CD4-positive, alpha-beta memory T cell (primary cell): ENCODE measurements at regions not wholly inside any gene's neighbourhood (a gene's known extent, or its start where the extent isn't known, plus 50 kb on each side); places are given as distances from the start of the nearest gene placed in this dataset.

ENCODE experiments used
- CTCF ChIA-PET: fragments of 350-600 bp; sonication (Branson Sonifier 250); formaldehyde crosslinking; loops from one replicate; lab custom pipeline; 2021; ENCODE audit warnings: inconsistent platforms; ENCODE audit not compliant: partially characterized antibody; lab: Charles Lee
- POLR2A ChIA-PET: fragments of 350-600 bp; sonication (Branson Sonifier 250); formaldehyde crosslinking; loops from one replicate; lab custom pipeline; 2021; ENCODE audit not compliant: partially characterized antibody; lab: Charles Lee
- DNase-seq, 5 donors: peaks; one replicate each; pipeline versions ENCODE4 v3.0.0 to v3.0.0-alpha.2; 2020 to 2022; ENCODE audit warnings: mixed read lengths in 1 of 5
- H3K27ac ChIP-seq: one replicate; pipeline ENCODE4 v1.7.0; 2013; ENCODE audit warnings: low read depth, low read length
- H3K27me3 ChIP-seq: 2 replicates; pipeline ENCODE4 v1.7.0; 2013; ENCODE audit warnings: mild to moderate bottlenecking, low read length, moderate library complexity; ENCODE audit not compliant: insufficient read depth
- H3K36me3 ChIP-seq: 2 replicates; pipeline ENCODE4 v1.7.0; 2013; ENCODE audit warnings: mild to moderate bottlenecking, low read length, moderate library complexity; ENCODE audit not compliant: insufficient read depth
- H3K4me1 ChIP-seq: 2 replicates; pipeline ENCODE4 v1.7.0; 2013; ENCODE audit warnings: mild to moderate bottlenecking, low read length, moderate library complexity; ENCODE audit not compliant: insufficient read depth
- H3K4me3 ChIP-seq, 2 donors: one replicate each; pipeline ENCODE4 v1.7.0; 2013; ENCODE audit warnings: low read length in 2 of 2, mild to moderate bottlenecking in 1 of 2
- H3K9me3 ChIP-seq, 2 donors: one replicate each; pipeline ENCODE4 v1.7.0; 2013; ENCODE audit warnings: low read length in 2 of 2, control low read depth in 1 of 2; ENCODE audit not compliant: control insufficient read depth in 1 of 2
- H3K27ac Mint-ChIP-seq, 7 donors: one replicate each; pipeline ENCODE4 v1.8.0; 2020 to 2021; ENCODE audit warnings: mixed read lengths in 7 of 7, mild to moderate bottlenecking in 6 of 7, inconsistent platforms in 3 of 7, moderate library complexity in 3 of 7
- H3K27me3 Mint-ChIP-seq, 2 donors: one replicate each; pipeline ENCODE4 v1.8.0; 2020 to 2021; ENCODE audit warnings: mixed read lengths in 2 of 2
- H3K36me3 Mint-ChIP-seq, 2 donors: one replicate each; pipeline ENCODE4 v1.8.0; 2020 to 2021; ENCODE audit warnings: mixed read lengths in 2 of 2, inconsistent platforms in 1 of 2, mild to moderate bottlenecking in 1 of 2
- H3K4me1 Mint-ChIP-seq, 4 donors: one replicate each; pipeline ENCODE4 v1.8.0; 2020 to 2021; ENCODE audit warnings: mixed read lengths in 4 of 4, mild to moderate bottlenecking in 1 of 4
- H3K4me3 Mint-ChIP-seq, 8 donors: one replicate each; pipeline ENCODE4 v1.8.0; 2020 to 2021; ENCODE audit warnings: mixed read lengths in 8 of 8, mild to moderate bottlenecking in 7 of 8, moderate library complexity in 6 of 8, inconsistent platforms in 3 of 8
- H3K9me3 Mint-ChIP-seq, 8 donors: one replicate each; pipeline ENCODE4 v1.8.0; 2020 to 2021; ENCODE audit warnings: mixed read lengths in 8 of 8, mild to moderate bottlenecking in 5 of 8, inconsistent platforms in 3 of 8, moderate library complexity in 1 of 8
- intact Hi-C: fragments of 100-400 bp; cut with micrococcal nuclease; formaldehyde crosslinking; loops from one replicate; pipeline ENCODE4 v1.15.1; 2023

DNA sequence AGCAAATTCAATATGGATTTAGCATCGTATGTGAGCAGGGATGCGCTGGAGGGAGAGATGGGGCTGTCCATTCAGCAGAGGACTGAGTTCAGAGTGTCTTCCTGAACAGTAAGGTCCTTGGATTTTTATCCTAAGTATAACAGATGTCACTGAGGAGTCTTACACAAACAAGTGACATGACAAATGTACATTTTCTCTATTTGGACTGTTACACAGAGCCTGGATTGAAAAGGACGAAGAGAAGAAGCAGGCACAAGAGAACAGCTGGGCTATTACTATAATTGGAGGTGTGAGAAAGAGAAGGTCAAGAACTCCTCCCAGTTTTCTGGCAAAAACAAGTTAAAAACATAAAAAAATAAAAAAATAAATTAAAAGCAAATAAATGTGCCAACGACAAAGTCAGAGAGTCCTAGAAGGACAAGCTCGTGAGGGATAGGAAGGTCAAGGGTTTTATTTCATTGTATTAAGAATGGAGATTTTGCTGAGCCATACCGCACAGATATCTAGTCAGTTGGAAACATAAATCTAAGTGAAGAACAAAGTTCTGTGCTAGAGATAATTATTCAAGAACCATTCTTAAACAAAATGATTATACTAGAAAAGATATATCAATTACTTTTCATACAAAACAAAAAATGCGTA is 1186.3 kb downstream of the EFNB2 start:
- H3K36me3 ChIP-seq: no peaks in the 10 kb centered on the region
- H3K27ac ChIP-seq: no peak overlapping the region
- Mint-ChIP-seq H3K27me3 (no peaks in the 10 kb centered on the region), H3K9me3 (no peaks in the 10 kb centered on the region), H3K27ac (no peak overlapping the region), H3K36me3 (no peaks in the 10 kb centered on the region), H3K4me1 (no peaks in the 10 kb centered on the region), H3K4me3 (no peak overlapping the region)
- intact Hi-C loops: no loop called here
- ChIA-PET CTCF (no interaction called here), POLR2A (no interaction called here)
- no peaks in the 10 kb centered on the region for H3K4me1 ChIP-seq
- H3K27me3 ChIP-seq: no peaks in the 10 kb centered on the region
- no peaks in the 10 kb centered on the region for H3K9me3 ChIP-seq
- DNase-seq: no peak
- no peak overlapping the region for H3K4me3 ChIP-seq

- no peaks in the 10 kb centered on the region for H3K36me3 ChIP-seq
- POLR2A ChIA-PET: no interaction called here
Observed at GRCh38 chr13:105346141-105346775, 1189.2 kb downstream of the EFNB2 start.

DNA sequence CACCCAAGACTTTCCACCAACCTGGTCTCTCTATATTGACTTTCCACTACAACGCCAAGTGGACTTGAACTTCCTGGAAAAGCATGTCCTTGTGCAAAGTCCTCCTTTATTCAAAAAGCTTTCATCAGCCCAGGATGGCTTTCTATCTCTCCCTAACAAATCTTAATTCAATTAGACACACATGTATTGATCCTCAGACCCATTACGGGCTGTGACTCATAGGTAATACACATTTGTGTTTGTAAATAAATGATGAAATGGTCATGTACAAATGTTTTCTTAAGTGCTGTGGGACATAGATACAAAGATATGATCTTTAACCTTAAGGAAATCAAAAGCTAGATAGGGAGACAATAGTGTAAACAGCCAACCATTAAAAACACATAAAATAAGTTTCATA is 1189.7 kb downstream of the EFNB2 start:
- no peak for DNase-seq
- Histone ChIP-seq H3K27ac (no peak overlapping the region), H3K4me3 (no peak overlapping the region), H3K27me3 (no peaks in the 10 kb centered on the region), H3K9me3 (no peaks in the 10 kb centered on the region), H3K4me1 (no peaks in the 10 kb centered on the region), H3K36me3 (no peaks in the 10 kb centered on the region)
- H3K36me3 Mint-ChIP-seq: no peaks in the 10 kb centered on the region
- ChIA-PET CTCF (no interaction called here), POLR2A (no interaction called here)
- intact Hi-C loops: no loop called here
- H3K27ac Mint-ChIP-seq: no peak overlapping the region
- H3K4me3 Mint-ChIP-seq: no peak overlapping the region
- peaks cover 0 to 2% (median 0%) of the 10 kb centered on the region in 8 donors for H3K9me3 Mint-ChIP-seq
- no peaks in the 10 kb centered on the region for H3K4me1 Mint-ChIP-seq
- H3K27me3 Mint-ChIP-seq: no peaks in the 10 kb centered on the region

More at GRCh38 chr13:105346141-105346775, 1189.2 kb downstream of the EFNB2 start:
- no peaks in the 10 kb centered on the region for H3K4me1 Mint-ChIP-seq
- no peaks in the 10 kb centered on the region for H3K27me3 Mint-ChIP-seq
- DNase-seq: no peak
- no peaks in the 10 kb centered on the region for H3K9me3 ChIP-seq
- H3K36me3 Mint-ChIP-seq: no peaks in the 10 kb centered on the region
- no peaks in the 10 kb centered on the region for H3K27me3 ChIP-seq
- intact Hi-C loops: no loop called here
- peaks cover 0 to 2% (median 0%) of the 10 kb centered on the region in 8 donors for H3K9me3 Mint-ChIP-seq
- CTCF ChIA-PET: no interaction called here
- H3K4me3 ChIP-seq: no peak overlapping the region
- H3K4me1 ChIP-seq: no peaks in the 10 kb centered on the region
- no peak overlapping the region for H3K4me3 Mint-ChIP-seq
- H3K27ac Mint-ChIP-seq: no peak overlapping the region
- H3K27ac ChIP-seq: no peak overlapping the region

GRCh38 chr13:105345131-105345530 is 1190.3 kb downstream of the EFNB2 start:
- no peak for DNase-seq
- Mint-ChIP-seq H3K27me3 (peaks cover 0 to 1% of the 10 kb centered on the region in 2 donors), H3K9me3 (peaks cover 0 to 2% (median 0%) of the 10 kb centered on the region in 8 donors), H3K27ac (no peak overlapping the region), H3K36me3 (no peaks in the 10 kb centered on the region), H3K4me3 (no peak overlapping the region), H3K4me1 (no peaks in the 10 kb centered on the region)
- no peaks in the 10 kb centered on the region for H3K36me3 ChIP-seq
- POLR2A ChIA-PET: no interaction called here
- no peaks in the 10 kb centered on the region for H3K4me1 ChIP-seq
- intact Hi-C loops: no loop called here
- H3K9me3 ChIP-seq: no peaks in the 10 kb centered on the region
- H3K4me3 ChIP-seq: no peak overlapping the region
- no peak overlapping the region for H3K27ac ChIP-seq
- CTCF ChIA-PET: no interaction called here
- no peaks in the 10 kb centered on the region for H3K27me3 ChIP-seq

GRCh38 chr13:105343134-105343806 is 1192.2 kb downstream of the EFNB2 start:
- Mint-ChIP-seq H3K27ac (no peak overlapping the region), H3K36me3 (no peaks in the 10 kb centered on the region), H3K4me3 (no peak overlapping the region), H3K4me1 (no peaks in the 10 kb centered on the region), H3K9me3 (peaks cover 0 to 2% (median 0%) of the 10 kb centered on the region in 8 donors), H3K27me3 (peaks cover 1 to 2% of the 10 kb centered on the region in 2 donors)
- no peak overlapping the region for H3K4me3 ChIP-seq
- intact Hi-C loops: no loop called here
- no peaks in the 10 kb centered on the region for H3K27me3 ChIP-seq
- no peaks in the 10 kb centered on the region for H3K36me3 ChIP-seq
- POLR2A ChIA-PET: no interaction called here
- no peaks in the 10 kb centered on the region for H3K9me3 ChIP-seq
- H3K4me1 ChIP-seq: no peaks in the 10 kb centered on the region
- no peak for DNase-seq
- CTCF ChIA-PET: no interaction called here
- no peak overlapping the region for H3K27ac ChIP-seq

GRCh38 chr13:105342281-105342820 is 1193.1 kb downstream of the EFNB2 start:
- intact Hi-C loops: no loop called here
- Histone ChIP-seq H3K4me3 (no peak overlapping the region), H3K27ac (no peak overlapping the region), H3K36me3 (no peaks in the 10 kb centered on the region), H3K4me1 (no peaks in the 10 kb centered on the region), H3K27me3 (no peaks in the 10 kb centered on the region), H3K9me3 (no peaks in the 10 kb centered on the region)
- Mint-ChIP-seq H3K9me3 (peaks cover 0 to 2% (median 0%) of the 10 kb centered on the region in 8 donors), H3K4me3 (no peak overlapping the region), H3K27me3 (peaks cover 1 to 2% of the 10 kb centered on the region in 2 donors), H3K36me3 (no peaks in the 10 kb centered on the region), H3K27ac (no peak overlapping the region), H3K4me1 (no peaks in the 10 kb centered on the region)
- no peak for DNase-seq
- ChIA-PET POLR2A (no interaction called here), CTCF (no interaction called here)

- POLR2A ChIA-PET: no interaction called here
- Mint-ChIP-seq H3K9me3 (peaks cover 0 to 2% (median 0%) of the 10 kb centered on the region in 8 donors), H3K27me3 (peaks cover 1 to 2% of the 10 kb centered on the region in 2 donors), H3K27ac (no peak overlapping the region), H3K4me1 (no peaks in the 10 kb centered on the region), H3K36me3 (no peaks in the 10 kb centered on the region), H3K4me3 (no peak overlapping the region)
- H3K27ac ChIP-seq: no peak overlapping the region
- intact Hi-C loops: no loop called here
- H3K27me3 ChIP-seq: no peaks in the 10 kb centered on the region
- no peaks in the 10 kb centered on the region for H3K9me3 ChIP-seq
- DNase-seq: no peak
- CTCF ChIA-PET: no interaction called here
- H3K4me3 ChIP-seq: no peak overlapping the region
- no peaks in the 10 kb centered on the region for H3K4me1 ChIP-seq
- H3K36me3 ChIP-seq: no peaks in the 10 kb centered on the region
Observed at GRCh38 chr13:105341758-105342157, 1193.7 kb downstream of the EFNB2 start.
